HG02973 (cell line): ENCODE measurements at regions not wholly inside any gene's neighbourhood (a gene's known extent, or its start where the extent isn't known, plus 50 kb on each side); places are given as distances from the start of the nearest gene placed in this dataset.

ENCODE experiments used
- ATAC-seq: cut with Tn5 transposase; IDR thresholded peaks from one replicate; pipeline ENCODE4 v1.9.1; 2021; ENCODE audit warnings: moderate library complexity; ENCODE audit not compliant: unreplicated experiment

DNA sequence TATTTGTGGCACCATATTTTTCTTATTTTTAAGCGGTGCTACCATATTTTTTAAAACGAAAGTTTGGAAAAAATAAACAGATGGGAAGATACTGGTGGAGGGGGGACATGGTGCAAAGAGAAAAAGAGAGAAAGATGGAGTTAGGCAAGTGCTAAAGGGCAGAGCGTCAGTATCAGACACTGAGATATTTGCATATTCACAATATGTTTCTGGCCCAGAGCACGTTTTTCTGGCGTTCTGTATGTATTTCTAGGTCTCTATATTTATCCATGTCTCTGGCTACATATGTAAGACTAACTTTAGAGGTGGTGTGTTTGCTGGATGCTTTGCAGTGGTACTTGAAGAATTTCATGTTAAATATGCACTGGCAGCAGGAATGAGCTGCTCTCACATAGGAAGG is 414.0 kb downstream of the TLE4 start:
- ATAC-seq: no peak

DNA sequence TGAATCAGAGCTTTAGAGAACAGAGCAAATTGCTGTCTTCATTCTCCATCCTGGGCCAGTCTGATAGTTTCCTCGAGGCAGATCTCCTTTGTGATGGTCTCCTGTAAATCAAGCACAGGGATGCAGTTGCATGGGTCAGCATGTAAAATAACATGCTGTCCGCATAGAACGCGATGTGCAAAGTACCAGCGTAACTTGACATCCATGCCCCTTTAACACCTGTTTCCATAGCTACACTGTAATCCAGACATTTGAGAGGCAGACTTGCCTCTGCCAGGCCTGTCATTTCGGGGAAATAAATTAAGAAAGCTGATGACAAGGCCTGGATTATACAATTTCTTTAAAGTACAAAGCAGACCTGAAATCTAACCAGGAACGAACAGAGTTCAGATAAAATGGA is 413.5 kb downstream of the TLE4 start:
- ATAC-seq: no peak

- ATAC-seq: no peak
These were observed 412.8 kb downstream of the TLE4 start for GRCh38 chr9:79984429-79985067.

DNA sequence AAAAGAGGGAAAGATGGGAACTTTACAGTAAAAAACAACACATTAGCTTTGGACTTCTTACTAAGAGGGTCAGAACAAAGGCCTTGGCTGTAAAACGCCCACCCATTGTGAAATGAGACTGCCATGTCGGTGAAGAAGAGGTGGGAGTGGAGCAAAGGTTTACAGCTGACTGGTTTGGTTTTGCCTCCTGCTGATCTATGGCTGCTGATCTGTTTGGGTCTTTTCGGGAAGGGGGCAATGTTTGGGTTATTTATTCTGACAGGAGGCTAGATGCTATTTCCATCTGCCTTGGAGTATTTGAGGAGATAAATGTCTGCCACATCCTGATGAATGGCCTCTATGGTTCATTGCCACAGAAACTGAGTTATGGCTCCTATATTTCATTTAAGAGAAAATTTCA is 408.7 kb downstream of the TLE4 start:
- ATAC-seq: no peak

DNA sequence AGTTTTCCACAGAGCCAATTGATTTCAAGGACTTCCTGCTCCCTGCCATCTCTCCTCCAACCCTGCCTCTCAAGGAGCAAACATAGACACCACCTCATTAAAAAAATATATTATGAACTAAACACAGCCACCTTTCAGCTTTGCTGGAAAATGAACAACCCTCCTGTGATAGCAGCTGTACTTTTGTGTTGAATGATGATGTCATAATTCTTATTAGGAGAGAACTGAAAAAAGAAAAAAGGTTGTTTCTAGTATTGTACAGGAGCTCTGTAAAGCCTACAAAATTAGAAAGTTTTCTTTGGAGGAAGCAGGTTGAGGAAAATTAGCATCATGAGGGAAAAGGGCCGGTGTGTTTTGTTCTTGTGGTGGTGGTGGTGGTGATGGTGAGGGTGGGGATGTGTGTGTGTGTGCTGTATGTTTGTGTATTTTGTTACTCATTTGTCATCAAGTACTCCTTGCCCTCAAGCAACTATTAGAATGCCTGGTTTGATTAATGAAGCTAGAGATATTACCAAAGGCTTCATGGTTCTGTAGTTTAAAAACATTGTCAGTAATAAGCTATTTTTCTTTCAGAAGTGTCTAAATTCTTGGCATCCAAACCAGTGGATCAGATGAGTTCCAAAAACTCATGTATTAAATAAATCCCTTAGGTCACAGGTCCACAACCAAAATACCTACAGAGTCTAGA is 405.9 kb downstream of the TLE4 start:
- ATAC-seq: no peak

DNA sequence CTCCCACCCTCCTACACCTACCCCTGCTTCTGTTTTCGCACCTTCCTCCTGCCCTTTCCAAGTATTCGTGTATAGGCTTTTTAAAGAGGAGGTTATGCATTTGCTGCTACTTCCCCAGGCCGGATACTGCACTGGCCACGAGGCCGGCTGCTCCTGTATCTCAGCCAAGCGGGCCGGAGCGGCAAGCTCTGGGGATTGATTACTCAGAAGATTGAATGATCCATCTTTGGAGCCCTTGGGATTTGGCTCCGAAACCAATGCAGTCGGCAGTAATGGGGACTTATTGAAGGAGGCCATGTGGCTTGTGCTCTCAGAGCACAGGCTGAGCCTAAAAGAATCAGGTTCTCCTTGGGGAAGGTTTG is 405.3 kb downstream of the TLE4 start:
- no peak for ATAC-seq

DNA sequence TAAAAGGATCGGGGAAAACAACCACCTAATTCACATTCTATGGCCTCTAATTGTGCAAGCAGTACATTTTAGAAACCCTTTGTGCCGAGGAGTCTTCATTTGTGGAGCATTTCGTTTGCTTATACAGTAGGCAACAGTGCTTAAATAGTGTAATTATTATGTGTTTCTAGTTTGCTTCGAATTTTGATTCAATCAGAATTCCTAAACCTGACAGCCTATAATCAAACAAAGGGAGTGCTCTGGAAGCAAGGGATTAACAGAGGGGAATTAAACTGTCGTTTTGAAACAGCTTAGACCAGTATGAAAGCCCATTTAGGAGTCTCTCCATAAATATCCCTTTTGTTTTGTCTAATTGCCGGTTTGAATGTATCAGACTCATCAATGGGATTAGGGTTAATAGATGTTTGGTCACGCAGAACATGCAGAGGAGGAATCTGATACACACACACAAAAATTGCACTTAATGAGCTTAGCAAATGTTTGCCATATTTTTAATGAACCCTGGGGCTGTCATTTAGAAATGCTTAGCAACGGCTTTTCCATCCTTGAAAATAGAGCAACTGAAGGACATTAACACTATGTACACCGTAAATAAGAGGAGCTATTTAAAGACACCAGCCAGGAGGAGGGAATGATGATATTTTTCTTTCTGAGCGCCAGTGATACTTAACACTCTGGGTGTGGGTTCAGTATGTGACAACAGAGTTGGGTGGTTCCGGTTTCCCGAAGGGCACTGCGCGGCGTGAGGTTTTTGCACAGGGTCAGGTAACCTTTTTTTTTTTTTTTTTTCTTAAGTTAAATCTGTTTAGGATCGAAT is 404.7 kb downstream of the TLE4 start:
- ATAC-seq: no peak

- no peak for ATAC-seq
These were observed 404.0 kb downstream of the TLE4 start for GRCh38 chr9:79975621-79976256.

GRCh38 chr9:79974806-79975422 is 403.1 kb downstream of the TLE4 start:
- no peak for ATAC-seq

DNA sequence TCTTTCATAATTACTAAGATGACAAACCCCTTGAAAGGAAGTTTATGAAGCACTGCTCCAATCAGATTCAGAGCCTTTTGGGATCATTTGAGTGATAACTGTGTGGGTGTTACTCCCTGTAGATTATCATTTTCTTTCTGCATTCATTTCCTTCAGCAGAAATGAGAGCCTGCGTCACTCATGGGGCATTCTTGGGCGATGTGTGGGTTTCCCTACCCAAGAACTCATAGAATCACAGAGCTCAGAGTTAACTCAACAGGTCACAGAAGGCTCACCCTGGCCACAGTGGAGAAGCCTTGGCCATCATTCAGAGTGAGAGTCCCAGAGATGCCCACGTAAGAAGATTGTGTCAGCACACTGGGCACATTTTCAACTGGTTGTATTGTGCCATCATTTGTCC is 401.9 kb downstream of the TLE4 start:
- ATAC-seq: no peak

GRCh38 chr9:79970146-79970425 is 398.3 kb downstream of the TLE4 start:
- no peak for ATAC-seq

DNA sequence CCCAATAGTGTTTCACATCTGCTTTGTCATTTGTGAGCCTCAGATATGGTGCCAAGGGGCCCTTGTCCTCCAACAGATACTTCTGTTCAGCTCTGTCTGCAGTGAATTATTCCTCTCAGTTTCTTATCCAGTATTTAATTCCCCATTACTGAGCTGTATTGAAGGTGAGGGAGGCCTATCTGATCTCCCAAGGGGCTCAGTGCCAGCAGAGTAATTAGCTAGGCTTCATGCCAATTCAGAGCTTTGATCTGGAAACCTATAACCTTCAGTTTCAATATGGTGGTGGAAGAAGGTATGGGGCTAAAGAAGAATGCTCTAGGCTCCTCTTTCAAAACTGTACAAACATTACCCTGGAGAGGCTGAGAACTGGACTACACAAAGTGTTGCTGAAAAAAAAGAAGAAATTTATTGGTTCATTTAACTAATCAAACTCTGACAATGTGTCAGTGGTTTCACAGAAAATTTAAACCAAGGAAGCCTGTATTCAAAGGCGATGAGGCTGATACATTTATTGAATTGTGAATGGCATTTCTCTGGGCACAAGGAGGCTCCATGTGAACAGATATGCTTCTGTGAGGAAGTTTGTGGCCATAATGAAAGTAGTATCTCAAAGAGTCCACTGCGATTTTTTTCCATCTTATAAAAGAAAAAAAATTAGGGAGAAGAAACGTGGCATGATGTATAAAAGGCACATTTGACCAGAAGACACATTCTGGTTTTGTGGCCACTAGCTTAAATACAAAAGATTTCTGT is 397.8 kb downstream of the TLE4 start:
- ATAC-seq: no peak

- ATAC-seq: no peak
These were observed 396.8 kb downstream of the TLE4 start for GRCh38 chr9:79968533-79968932.

DNA sequence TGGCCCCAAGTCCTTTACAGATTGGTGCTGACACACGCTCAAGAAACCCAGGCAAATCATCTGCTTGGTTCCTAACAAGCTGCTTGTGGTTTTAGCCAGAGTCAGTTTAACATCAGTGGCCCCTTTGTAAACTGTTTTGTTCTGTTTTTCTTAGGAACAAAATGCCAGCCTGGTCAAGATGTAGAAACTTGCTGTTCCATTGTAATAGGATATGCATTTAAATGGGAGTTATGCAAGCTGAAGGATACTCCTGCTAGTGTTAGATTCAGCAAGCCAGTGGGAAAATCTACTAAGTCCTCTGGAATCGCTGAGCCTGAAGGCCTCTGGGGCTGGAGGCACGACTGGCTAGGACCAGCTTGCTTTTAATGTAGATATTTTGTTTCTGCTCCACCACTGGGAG is 391.1 kb downstream of the TLE4 start:
- no peak for ATAC-seq

- ATAC-seq: no peak
These were observed 390.4 kb downstream of the TLE4 start for GRCh38 chr9:79962150-79962549.

DNA sequence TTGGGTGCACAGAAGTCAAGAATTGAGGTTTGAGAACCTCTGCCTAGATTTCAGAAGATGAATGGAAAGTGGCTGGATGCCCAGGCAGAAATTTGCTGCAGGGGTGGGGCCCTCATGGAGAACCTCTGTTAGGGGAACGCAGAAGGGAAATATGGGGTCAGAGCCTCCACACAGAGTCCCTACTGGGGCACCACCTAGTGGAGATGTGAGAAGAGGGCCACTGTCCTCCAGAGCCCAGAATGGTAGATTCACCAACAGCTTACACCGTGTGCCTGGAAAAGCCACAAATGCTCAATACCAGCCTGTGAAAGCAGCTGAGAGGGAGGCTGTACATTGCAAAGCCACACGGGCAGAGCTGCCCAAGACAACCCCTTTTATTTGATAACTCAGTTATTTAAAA is 383.5 kb downstream of the TLE4 start:
- no peak for ATAC-seq

DNA sequence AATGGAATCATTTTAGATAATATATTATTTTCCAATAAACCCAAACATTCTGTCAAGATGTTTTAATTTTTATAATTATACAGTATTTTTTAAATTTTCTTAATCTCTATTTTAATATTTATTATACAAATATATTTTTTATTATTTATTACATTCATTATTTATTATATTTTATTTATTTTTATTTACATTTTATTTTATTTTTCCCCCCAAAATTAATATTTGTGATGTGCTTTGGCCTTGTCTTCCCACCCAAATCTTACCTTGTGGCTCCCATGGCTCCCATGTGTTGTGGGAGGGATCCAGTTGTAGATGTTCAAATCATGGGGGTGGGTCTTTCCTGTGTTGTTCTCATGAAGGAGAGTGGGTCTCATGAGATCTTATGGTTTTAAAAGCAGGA is 382.1 kb downstream of the TLE4 start:
- no peak for ATAC-seq

DNA sequence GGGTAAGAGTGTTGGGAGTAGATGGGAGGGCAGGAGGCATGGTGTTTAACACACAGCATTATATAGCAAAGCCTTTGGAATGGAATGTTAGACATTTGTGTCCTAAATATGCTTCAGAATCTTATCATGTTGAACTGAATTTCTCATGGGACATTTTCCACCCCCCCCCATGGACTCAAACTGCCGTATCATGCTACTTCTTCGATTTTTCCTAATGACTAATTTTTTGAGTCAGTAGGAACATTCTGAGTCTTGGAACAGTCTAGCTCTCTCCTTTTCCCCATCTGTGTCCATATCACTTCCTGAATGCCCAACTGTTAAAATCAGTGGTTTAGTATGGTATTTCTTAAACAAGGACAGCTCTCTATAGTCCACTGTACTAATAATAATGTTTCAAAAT is 380.6 kb downstream of the TLE4 start:
- no peak for ATAC-seq

DNA sequence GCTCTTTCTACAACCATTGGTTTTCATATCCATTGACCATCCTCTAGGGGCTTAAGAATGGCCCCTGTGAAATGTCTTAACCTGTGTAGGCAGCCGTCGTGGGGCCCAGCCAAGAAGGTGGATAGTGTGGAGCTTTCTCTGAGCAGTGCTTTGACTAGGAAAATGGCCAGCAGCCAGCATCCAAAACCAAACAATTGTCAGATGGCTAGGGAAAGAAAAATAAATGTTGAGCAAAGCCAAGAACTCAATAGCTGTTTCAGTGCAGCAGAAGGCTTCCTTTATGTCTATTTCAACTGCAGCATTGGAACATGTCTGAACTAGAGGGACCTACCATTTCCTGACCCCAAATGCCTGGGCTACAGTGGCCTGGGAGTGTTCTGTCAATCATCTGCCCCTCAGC is 374.9 kb downstream of the TLE4 start:
- ATAC-seq: no peak

DNA sequence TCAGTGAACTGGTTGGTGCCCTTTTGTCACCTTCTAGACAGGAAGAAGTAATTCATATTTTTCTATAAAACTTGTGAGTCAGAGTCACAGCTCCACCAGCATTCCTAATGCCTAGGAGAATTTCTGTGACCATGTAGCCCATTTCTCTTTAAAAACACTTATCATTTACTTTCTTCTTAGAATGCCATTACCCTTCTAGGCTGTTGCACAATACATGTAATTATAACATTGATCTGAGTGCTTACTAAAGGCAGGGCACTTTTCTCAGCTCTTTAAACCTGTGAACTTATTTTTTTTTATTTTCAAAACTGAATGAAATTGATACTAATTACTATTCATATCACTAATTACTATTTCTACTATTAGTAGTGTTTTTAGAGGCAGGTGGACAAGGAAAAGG is 373.7 kb downstream of the TLE4 start:
- ATAC-seq: no peak

DNA sequence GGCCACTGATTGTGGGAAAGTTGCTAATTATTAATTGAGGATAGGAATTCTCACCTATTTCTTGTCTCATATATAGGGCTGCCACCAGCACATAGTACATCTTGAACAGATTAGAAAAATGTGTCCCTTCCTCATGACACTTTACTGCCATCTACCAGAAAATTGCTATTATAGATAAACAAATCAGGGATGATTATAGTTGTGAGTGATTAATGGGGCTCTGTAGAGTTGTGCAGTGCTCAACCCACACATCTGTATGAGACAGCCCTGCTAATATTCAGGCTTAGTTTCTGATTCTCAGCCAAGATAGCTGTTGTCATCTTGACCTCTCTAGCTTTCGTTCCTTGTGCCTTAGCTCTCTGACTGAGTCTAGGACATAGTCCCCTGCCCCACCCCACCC is 373.3 kb downstream of the TLE4 start:
- no peak for ATAC-seq
